ENCODE measurements at regions not wholly inside any gene's neighbourhood (a gene's known extent, or its start where the extent isn't known, plus 50 kb on each side); places are given as distances from the start of the nearest gene placed in this dataset.

GRCh38 chrX:131725001-131725654 is 181.3 kb downstream of the OR13H1 start:
- DNase-seq (ENCODE audit: low read depth in 1 of 2, low spot score in 2 of 2): no peak
- Histone ChIP-seq H3K4me3 (no peak overlapping the region), H3K4me1 (replicated peaks) (no peaks in the 10 kb centered on the region), H3K9me3 (replicated peaks) (no peaks in the 10 kb centered on the region), H3K27ac (no peak overlapping the region), H3K27me3 (replicated peaks) (no peaks in the 10 kb centered on the region), H3K36me3 (no peaks in the 10 kb centered on the region)

- H3K27me3 ChIP-seq (replicated peaks): no peaks in the 10 kb centered on the region
- H3K36me3 ChIP-seq: no peaks in the 10 kb centered on the region
- no peak overlapping the region for H3K4me3 ChIP-seq
- DNase-seq (ENCODE audit: low read depth in 1 of 2, low spot score in 2 of 2): no peak
- no peaks in the 10 kb centered on the region for H3K9me3 ChIP-seq (replicated peaks)
- H3K4me1 ChIP-seq (replicated peaks): no peaks in the 10 kb centered on the region
- H3K27ac ChIP-seq: no peak overlapping the region
Measured at GRCh38 chrX:131727778-131728177, 183.9 kb downstream of the OR13H1 start.

GRCh38 chrX:131728295-131729145 is 184.6 kb downstream of the OR13H1 start:
- Histone ChIP-seq H3K36me3 (no peaks in the 10 kb centered on the region), H3K9me3 (replicated peaks) (no peaks in the 10 kb centered on the region), H3K4me1 (replicated peaks) (no peaks in the 10 kb centered on the region), H3K4me3 (no peak overlapping the region), H3K27ac (no peak overlapping the region), H3K27me3 (replicated peaks) (no peaks in the 10 kb centered on the region)
- DNase-seq (ENCODE audit: low read depth in 1 of 2, low spot score in 2 of 2): no peak

- Histone ChIP-seq H3K4me1 (replicated peaks) (no peaks in the 10 kb centered on the region), H3K27me3 (replicated peaks) (no peaks in the 10 kb centered on the region), H3K4me3 (no peak overlapping the region), H3K27ac (no peak overlapping the region), H3K36me3 (no peaks in the 10 kb centered on the region), H3K9me3 (replicated peaks) (no peaks in the 10 kb centered on the region)
- no peak for DNase-seq (ENCODE audit: low read depth in 1 of 2, low spot score in 2 of 2)
Measured at GRCh38 chrX:131729295-131729694, 185.4 kb downstream of the OR13H1 start.

- Histone ChIP-seq H3K27me3 (replicated peaks) (no peaks in the 10 kb centered on the region), H3K27ac (no peak overlapping the region), H3K36me3 (no peaks in the 10 kb centered on the region), H3K4me3 (no peak overlapping the region), H3K9me3 (replicated peaks) (no peaks in the 10 kb centered on the region), H3K4me1 (replicated peaks) (no peaks in the 10 kb centered on the region)
- no peak for DNase-seq (ENCODE audit: low read depth in 1 of 2, low spot score in 2 of 2)
Measured at GRCh38 chrX:131734621-131735020, 190.7 kb downstream of the OR13H1 start.

- no peaks in the 10 kb centered on the region for H3K9me3 ChIP-seq (replicated peaks)
- no peaks in the 10 kb centered on the region for H3K36me3 ChIP-seq
- H3K4me1 ChIP-seq (replicated peaks): no peaks in the 10 kb centered on the region
- H3K27me3 ChIP-seq (replicated peaks): no peaks in the 10 kb centered on the region
- H3K27ac ChIP-seq: no peak overlapping the region
- no peak for DNase-seq (ENCODE audit: low read depth in 1 of 2, low spot score in 2 of 2)
- no peak overlapping the region for H3K4me3 ChIP-seq
Measured at GRCh38 chrX:131735127-131735526, 191.3 kb downstream of the OR13H1 start.

- no peaks in the 10 kb centered on the region for H3K4me1 ChIP-seq (replicated peaks)
- H3K36me3 ChIP-seq: no peaks in the 10 kb centered on the region
- no peak for DNase-seq (ENCODE audit: low read depth in 1 of 2, low spot score in 2 of 2)
- H3K4me3 ChIP-seq: no peak overlapping the region
- no peaks in the 10 kb centered on the region for H3K27me3 ChIP-seq (replicated peaks)
- H3K9me3 ChIP-seq (replicated peaks): no peaks in the 10 kb centered on the region
- no peak overlapping the region for H3K27ac ChIP-seq
Measured at GRCh38 chrX:131739823-131740222, 195.9 kb downstream of the OR13H1 start.

GRCh38 chrX:131741103-131741581 is 197.3 kb downstream of the OR13H1 start:
- no peaks in the 10 kb centered on the region for H3K36me3 ChIP-seq
- peaks cover 3% of the 10 kb centered on the region for H3K4me1 ChIP-seq (replicated peaks)
- no peak overlapping the region for H3K27ac ChIP-seq
- no peaks in the 10 kb centered on the region for H3K27me3 ChIP-seq (replicated peaks)
- no peak overlapping the region for H3K4me3 ChIP-seq
- H3K9me3 ChIP-seq (replicated peaks): no peaks in the 10 kb centered on the region
- DNase-seq (ENCODE audit: low read depth in 1 of 2, low spot score in 2 of 2): no peak

- H3K4me3 ChIP-seq: peak overlapping the region; percentile 40; the same call in 1 of the 2 replicates
- peak overlapping the region; percentile 97 for H3K27ac ChIP-seq
- H3K9me3 ChIP-seq (replicated peaks): no peaks in the 10 kb centered on the region
- H3K36me3 ChIP-seq: no peaks in the 10 kb centered on the region
- H3K27me3 ChIP-seq (replicated peaks): no peaks in the 10 kb centered on the region
- H3K4me1 ChIP-seq (replicated peaks): peaks cover 14% of the 10 kb centered on the region
- no peak for DNase-seq (ENCODE audit: low read depth in 1 of 2, low spot score in 2 of 2)
Measured at GRCh38 chrX:131745942-131746489, 202.1 kb downstream of the OR13H1 start.

- peak; percentile 78 to 79 for DNase-seq (ENCODE audit: low read depth in 1 of 2, low spot score in 2 of 2)
- Histone ChIP-seq H3K27me3 (replicated peaks) (no peaks in the 10 kb centered on the region), H3K36me3 (no peaks in the 10 kb centered on the region), H3K27ac (peak overlapping the region; percentile 97), H3K4me1 (replicated peaks) (peaks cover 14% of the 10 kb centered on the region), H3K9me3 (replicated peaks) (no peaks in the 10 kb centered on the region), H3K4me3 (peak overlapping the region; percentile 40)
Measured at GRCh38 chrX:131746491-131746968, 202.7 kb downstream of the OR13H1 start.

GRCh38 chrX:131747173-131747572 is 203.3 kb downstream of the OR13H1 start:
- Histone ChIP-seq H3K27ac (peak overlapping the region; percentile 97), H3K36me3 (no peaks in the 10 kb centered on the region), H3K4me3 (peak overlapping the region; percentile 40), H3K9me3 (replicated peaks) (no peaks in the 10 kb centered on the region), H3K4me1 (replicated peaks) (peaks cover 14% of the 10 kb centered on the region), H3K27me3 (replicated peaks) (no peaks in the 10 kb centered on the region)
- peak; percentile 51 to 57 for DNase-seq (ENCODE audit: low read depth in 1 of 2, low spot score in 2 of 2)

GRCh38 chrX:131752493-131753198 is 208.8 kb downstream of the OR13H1 start:
- H3K27ac ChIP-seq: no peak overlapping the region

GRCh38 chrX:131762802-131763234 is 218.9 kb downstream of the OR13H1 start:
- H3K27ac ChIP-seq: no peak overlapping the region
- H3K27me3 ChIP-seq (replicated peaks): no peaks in the 10 kb centered on the region
- no peaks in the 10 kb centered on the region for H3K4me1 ChIP-seq (replicated peaks)
- no peaks in the 10 kb centered on the region for H3K36me3 ChIP-seq
- H3K4me3 ChIP-seq: no peak overlapping the region
- peak in 1 of 2 experiments; percentile 29 for DNase-seq (ENCODE audit: low read depth in 1 of 2, low spot score in 2 of 2)
- H3K9me3 ChIP-seq (replicated peaks): no peaks in the 10 kb centered on the region

More at GRCh38 chrX:131752493-131753198, 208.8 kb downstream of the OR13H1 start:
- Histone ChIP-seq H3K4me3 (no peak overlapping the region), H3K36me3 (no peaks in the 10 kb centered on the region), H3K9me3 (replicated peaks) (no peaks in the 10 kb centered on the region), H3K27me3 (replicated peaks) (no peaks in the 10 kb centered on the region), H3K4me1 (replicated peaks) (no peaks in the 10 kb centered on the region)
- DNase-seq (ENCODE audit: low read depth in 1 of 2, low spot score in 2 of 2): no peak
